Liver (tissue), 8 donors: ENCODE measurements at regions not wholly inside any gene's neighbourhood (a gene's known extent, or its start where the extent isn't known, plus 50 kb on each side); places are given as distances from the start of the nearest gene placed in this dataset.

ENCODE experiments used
- DNase-seq: peaks from one replicate; pipeline ENCODE4 v3.0.0-alpha.2; 2017; ENCODE audit warnings: low spot score
- H3K27ac ChIP-seq, 2 donors: one replicate each; pipeline ENCODE4 v1.7.0; 2013; ENCODE audit warnings: inconsistent platforms in 2 of 2, low read length in 2 of 2, control low read depth in 1 of 2, low read depth in 1 of 2, mild to moderate bottlenecking in 1 of 2
- H3K27me3 ChIP-seq, 4 donors: one replicate each; pipeline versions ENCODE4 v1.6.1 to v1.7.0; 2013; ENCODE audit warnings: low read length in 3 of 4, inconsistent platforms in 1 of 4, mild to moderate bottlenecking in 1 of 4, moderate library complexity in 1 of 4; ENCODE audit not compliant: control insufficient read depth in 4 of 4, insufficient read depth in 4 of 4
- H3K36me3 ChIP-seq, 4 donors: one replicate each; pipeline versions ENCODE4 v1.6.1 to v1.7.0; 2013; ENCODE audit warnings: low read length in 3 of 4, mild to moderate bottlenecking in 3 of 4, low read depth in 1 of 4, moderate library complexity in 1 of 4; ENCODE audit not compliant: control insufficient read depth in 4 of 4, insufficient read depth in 3 of 4
- H3K4me1 ChIP-seq, 4 donors: one replicate each; pipeline versions ENCODE4 v1.6.1 to v1.7.0; 2013; ENCODE audit warnings: low read length in 3 of 4, mild to moderate bottlenecking in 3 of 4, moderate library complexity in 1 of 4; ENCODE audit not compliant: control insufficient read depth in 4 of 4, insufficient read depth in 4 of 4
- H3K4me3 ChIP-seq, 3 donors: one replicate each; pipeline versions ENCODE4 v1.6.1 to v1.7.0; 2013; ENCODE audit warnings: low read length in 3 of 3, control low read depth in 1 of 3, low read depth in 1 of 3, mild to moderate bottlenecking in 1 of 3
- H3K9ac ChIP-seq, 2 donors: one replicate each; pipeline ENCODE4 v1.7.0; 2013; ENCODE audit warnings: low read length in 2 of 2, mild to moderate bottlenecking in 2 of 2, moderate library complexity in 2 of 2, control low read depth in 1 of 2, low read depth in 1 of 2
- H3K9me3 ChIP-seq, 4 donors: one replicate each; pipeline versions ENCODE4 v1.6.1 to v1.7.0; 2013; ENCODE audit warnings: low read length in 3 of 4; ENCODE audit not compliant: control insufficient read depth in 4 of 4
- ATF3 ChIP-seq: IDR thresholded peaks from 2 replicates; pipeline ENCODE4 v1.6.1; 2016; ENCODE audit warnings: antibody characterized with exemption
- CTCF ChIP-seq: fragments of 150-350 bp; IDR thresholded peaks from 2 replicates; pipeline ENCODE4 v1.5.1; 2017; ENCODE audit warnings: improper control_type of control experiment, low read depth, low read length; ENCODE audit not compliant: missing input control
- EGR1 ChIP-seq, 2 donors: IDR thresholded peaks; 2 replicates each; pipeline ENCODE4 v1.6.1; 2016 to 2018; ENCODE audit warnings: antibody characterized with exemption in 2 of 2, low read depth in 2 of 2
- FOXA1 ChIP-seq: IDR thresholded peaks from 2 replicates; pipeline ENCODE4 v1.6.1; 2016; ENCODE audit warnings: antibody characterized with exemption
- FOXA2 ChIP-seq: IDR thresholded peaks from 2 replicates; pipeline ENCODE4 v1.6.1; 2016; ENCODE audit warnings: antibody characterized with exemption
- GABPA ChIP-seq, 2 donors: IDR thresholded peaks in 1 of 2; conservative IDR thresholded peaks in 1 of 2; 2 replicates each; pipeline ENCODE4 v1.6.1; 2016; ENCODE audit warnings: antibody characterized with exemption in 2 of 2, mild to moderate bottlenecking in 1 of 2, moderate library complexity in 1 of 2
- HNF4A ChIP-seq, 2 donors: conservative IDR thresholded peaks; 2 replicates each; pipeline ENCODE4 v1.6.1; 2016; ENCODE audit warnings: antibody characterized with exemption in 2 of 2, mild to moderate bottlenecking in 2 of 2
- HNF4G ChIP-seq: IDR thresholded peaks from 2 replicates; pipeline ENCODE4 v1.6.1; 2016; ENCODE audit warnings: antibody characterized with exemption
- JUND ChIP-seq, 2 donors: IDR thresholded peaks; 2 replicates each; pipeline ENCODE4 v1.6.1; 2016; ENCODE audit warnings: antibody characterized with exemption in 2 of 2
- MAX ChIP-seq: IDR thresholded peaks from 2 replicates; pipeline ENCODE4 v1.6.1; 2016; ENCODE audit warnings: antibody characterized with exemption
- NR2F2 ChIP-seq: IDR thresholded peaks from 2 replicates; pipeline ENCODE4 v1.6.1; 2016; ENCODE audit warnings: antibody characterized with exemption
- RAD21 ChIP-seq, 2 donors: IDR thresholded peaks; 2 replicates each; pipeline ENCODE4 v1.6.1; 2016; ENCODE audit warnings: antibody characterized with exemption in 2 of 2, mild to moderate bottlenecking in 2 of 2
- REST ChIP-seq: IDR thresholded peaks from 2 replicates; pipeline ENCODE4 v1.6.1; 2016; ENCODE audit warnings: antibody characterized with exemption, mild to moderate bottlenecking
- RXRA ChIP-seq, 2 donors: IDR thresholded peaks; 2 replicates each; pipeline ENCODE4 v1.6.1; 2017 to 2018; ENCODE audit warnings: antibody characterized with exemption in 2 of 2, mild to moderate bottlenecking in 1 of 2
- SP1 ChIP-seq: IDR thresholded peaks from 2 replicates; pipeline ENCODE4 v1.6.1; 2018; ENCODE audit warnings: antibody characterized with exemption, mild to moderate bottlenecking
- TAF1 ChIP-seq: conservative IDR thresholded peaks from 2 replicates; pipeline ENCODE4 v1.6.1; 2016; ENCODE audit warnings: antibody characterized with exemption, mild to moderate bottlenecking
- YY1 ChIP-seq: IDR thresholded peaks from 2 replicates; pipeline ENCODE4 v1.6.1; 2016; ENCODE audit warnings: antibody characterized with exemption, mild to moderate bottlenecking
- ZBTB33 ChIP-seq: IDR thresholded peaks from 2 replicates; pipeline ENCODE4 v1.6.1; 2016; ENCODE audit warnings: antibody characterized with exemption
- WGBS: extraction: QIAGEN DNeasy Blood & Tissue Kit; methylation state at CpG from one replicate; pipeline ENCODE4 v1.1.7; 2013; 5-methylcytosine and 5-hydroxymethylcytosine counted together
- donor health status: healthy.
- donor health status: healthy.
- donor health status: healthy.
- donor health status: healthy.
- donor health status: healthy.

GRCh38 chr4:63233671-63234070, 1175.6 kb downstream of the TECRL start:
- 59% methylated on average over 1 of the region's 1 CpG for WGBS
- no peak for TF ChIP-seq REST
- no peak for TF ChIP-seq CTCF
- no peak for TF ChIP-seq HNF4G
- TF ChIP-seq RXRA (IDR thresholded peaks at IDR 0.05), result no peak
- TF ChIP-seq HNF4A (conservative IDR thresholded peaks at IDR 0.05), result no peak
- TF ChIP-seq MAX, result no peak
- TF ChIP-seq GABPA (IDR thresholded peaks at IDR 0.05 in 1 of 2, conservative IDR thresholded peaks at IDR 0.05 in 1 of 2), result no peak
- no peak for TF ChIP-seq ZBTB33
- no peak for TF ChIP-seq EGR1 (IDR thresholded peaks at IDR 0.05; ENCODE audit: low read depth in 2 of 2)
- TF ChIP-seq NR2F2, result no peak
- TF ChIP-seq ATF3, result no peak
- TF ChIP-seq SP1, result no peak
- TF ChIP-seq RAD21 (IDR thresholded peaks at IDR 0.05), result no peak
- TF ChIP-seq JUND (IDR thresholded peaks at IDR 0.05), result no peak
- TF ChIP-seq FOXA2, result no peak
- no peak for TF ChIP-seq FOXA1
- TF ChIP-seq YY1, result no peak
- TF ChIP-seq TAF1, result no peak
- no peak overlapping the region for H3K4me3 ChIP-seq
- DNase-seq, result no peak
- H3K27me3 ChIP-seq, result no peaks in the 10 kb centered on the region
- no peaks in the 10 kb centered on the region for H3K9me3 ChIP-seq
- no peaks in the 10 kb centered on the region for H3K4me1 ChIP-seq
- H3K36me3 ChIP-seq, result no peaks in the 10 kb centered on the region
- no peak overlapping the region for H3K9ac ChIP-seq
- H3K27ac ChIP-seq, result no peak overlapping the region

- Histone ChIP-seq H3K4me1 (no peaks in the 10 kb centered on the region), H3K9ac (no peak overlapping the region), H3K4me3 (no peak overlapping the region), H3K36me3 (no peaks in the 10 kb centered on the region), H3K9me3 (no peaks in the 10 kb centered on the region), H3K27ac (no peak overlapping the region), H3K27me3 (no peaks in the 10 kb centered on the region)
- 53% methylated on average over 1 of the region's 1 CpG for WGBS
- no peak for DNase-seq
- no peak for TF ChIP-seq EGR1 (IDR thresholded peaks at IDR 0.05; ENCODE audit: low read depth in 2 of 2)
- TF ChIP-seq RAD21 (IDR thresholded peaks at IDR 0.05), result no peak
- no peak for TF ChIP-seq GABPA (IDR thresholded peaks at IDR 0.05 in 1 of 2, conservative IDR thresholded peaks at IDR 0.05 in 1 of 2)
- no peak for TF ChIP-seq FOXA1
- no peak for TF ChIP-seq MAX
- TF ChIP-seq ZBTB33, result no peak
- no peak for TF ChIP-seq HNF4G
- TF ChIP-seq CTCF, result no peak
- TF ChIP-seq HNF4A (conservative IDR thresholded peaks at IDR 0.05), result no peak
- no peak for TF ChIP-seq JUND (IDR thresholded peaks at IDR 0.05)
Measured at GRCh38 chr4:63232058-63232457, 1177.2 kb downstream of the TECRL start.
